ENCODE measurements at regions not wholly inside any gene's neighbourhood (a gene's known extent, or its start where the extent isn't known, plus 50 kb on each side); places are given as distances from the start of the nearest gene placed in this dataset.

DNA sequence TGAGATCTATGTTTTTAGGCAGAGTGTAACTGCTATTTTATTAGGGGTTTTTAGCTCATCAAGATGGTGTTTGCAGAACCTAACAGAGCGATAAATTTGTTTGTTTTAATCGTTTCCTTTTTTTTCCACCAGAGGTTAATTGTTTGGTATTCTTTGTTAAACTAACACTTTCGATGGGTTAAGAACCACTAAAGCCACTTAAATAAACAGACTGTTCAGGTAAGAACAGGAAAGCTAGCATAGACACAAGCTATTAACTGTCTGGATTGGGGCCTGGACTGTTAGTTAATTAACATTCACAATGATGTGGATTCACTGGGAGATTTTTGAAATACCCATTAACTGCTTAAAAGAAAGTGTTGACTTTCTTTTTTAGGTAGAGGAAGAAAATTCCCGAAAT, 209.0 kb upstream of the COPS8 start:
- no peak for DNase-seq (ENCODE audit: extremely low read depth, low read depth)
- H3K4me3 ChIP-seq (replicated peaks; ENCODE audit: low read depth, low read length): no peak overlapping the region
- TF ChIP-seq, protein P1, sequence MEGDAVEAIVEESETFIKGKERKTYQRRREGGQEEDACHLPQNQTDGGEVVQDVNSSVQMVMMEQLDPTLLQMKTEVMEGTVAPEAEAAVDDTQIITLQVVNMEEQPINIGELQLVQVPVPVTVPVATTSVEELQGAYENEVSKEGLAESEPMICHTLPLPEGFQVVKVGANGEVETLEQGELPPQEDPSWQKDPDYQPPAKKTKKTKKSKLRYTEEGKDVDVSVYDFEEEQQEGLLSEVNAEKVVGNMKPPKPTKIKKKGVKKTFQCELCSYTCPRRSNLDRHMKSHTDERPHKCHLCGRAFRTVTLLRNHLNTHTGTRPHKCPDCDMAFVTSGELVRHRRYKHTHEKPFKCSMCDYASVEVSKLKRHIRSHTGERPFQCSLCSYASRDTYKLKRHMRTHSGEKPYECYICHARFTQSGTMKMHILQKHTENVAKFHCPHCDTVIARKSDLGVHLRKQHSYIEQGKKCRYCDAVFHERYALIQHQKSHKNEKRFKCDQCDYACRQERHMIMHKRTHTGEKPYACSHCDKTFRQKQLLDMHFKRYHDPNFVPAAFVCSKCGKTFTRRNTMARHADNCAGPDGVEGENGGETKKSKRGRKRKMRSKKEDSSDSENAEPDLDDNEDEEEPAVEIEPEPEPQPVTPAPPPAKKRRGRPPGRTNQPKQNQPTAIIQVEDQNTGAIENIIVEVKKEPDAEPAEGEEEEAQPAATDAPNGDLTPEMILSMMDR (IDR thresholded peaks at IDR 0.05; ENCODE audit: low read depth, low read length, missing control alignments): no peak

DNA sequence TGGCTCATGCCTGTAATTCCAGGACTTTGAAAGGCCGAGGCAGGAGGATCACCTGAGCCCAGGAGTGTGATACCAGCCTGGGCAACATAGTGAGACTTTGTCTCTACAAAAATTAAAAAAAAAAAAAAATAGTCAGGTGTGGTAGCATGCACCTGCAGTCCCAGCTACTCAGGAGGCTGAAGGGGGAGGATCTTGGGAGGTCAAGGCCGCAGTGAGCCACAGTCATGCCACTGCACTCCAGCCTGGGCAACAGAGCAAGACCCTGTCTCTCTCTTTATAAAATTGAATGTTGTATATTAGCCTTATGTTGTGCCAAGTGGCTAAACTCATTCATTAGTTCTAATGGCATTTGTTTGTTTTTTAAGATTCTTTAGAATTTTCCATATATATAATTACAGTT, 207.7 kb upstream of the COPS8 start:
- TF ChIP-seq, protein P1 (IDR thresholded peaks at IDR 0.05; ENCODE audit: low read depth, low read length, missing control alignments): no peak
- DNase-seq (ENCODE audit: extremely low read depth, low read depth): no peak
- no peak overlapping the region for H3K4me3 ChIP-seq (replicated peaks; ENCODE audit: low read depth, low read length)

DNA sequence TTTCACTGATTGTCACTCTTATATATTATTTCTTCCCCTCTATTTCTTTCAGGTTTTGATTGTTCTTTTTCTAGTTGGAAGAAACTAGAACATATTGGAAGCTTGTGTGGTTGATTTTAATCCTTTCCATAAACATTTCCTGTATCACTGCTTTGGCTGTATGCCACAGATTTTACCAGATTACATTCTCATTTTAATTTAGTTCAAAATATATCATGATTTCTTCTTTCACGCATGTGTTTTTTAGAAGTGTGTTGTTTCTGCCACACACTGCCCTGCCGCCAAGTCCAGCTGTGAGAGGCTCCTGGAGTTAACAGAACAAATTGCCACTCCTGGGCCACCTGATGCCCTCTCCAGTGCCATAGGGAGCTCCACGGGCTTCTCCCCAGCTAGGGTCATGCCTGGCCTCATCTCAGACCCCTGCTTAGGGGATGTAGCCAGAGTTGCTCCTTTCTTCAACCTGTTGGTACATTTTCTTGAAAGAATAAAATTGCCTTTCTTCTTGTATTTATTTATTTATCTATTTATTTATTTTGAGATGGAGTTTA, 206.2 kb upstream of the COPS8 start:
- TF ChIP-seq, protein P1 (IDR thresholded peaks at IDR 0.05; ENCODE audit: low read depth, low read length, missing control alignments): no peak
- DNase-seq (ENCODE audit: extremely low read depth, low read depth): no peak
- H3K4me3 ChIP-seq (replicated peaks; ENCODE audit: low read depth, low read length): no peak overlapping the region

DNA sequence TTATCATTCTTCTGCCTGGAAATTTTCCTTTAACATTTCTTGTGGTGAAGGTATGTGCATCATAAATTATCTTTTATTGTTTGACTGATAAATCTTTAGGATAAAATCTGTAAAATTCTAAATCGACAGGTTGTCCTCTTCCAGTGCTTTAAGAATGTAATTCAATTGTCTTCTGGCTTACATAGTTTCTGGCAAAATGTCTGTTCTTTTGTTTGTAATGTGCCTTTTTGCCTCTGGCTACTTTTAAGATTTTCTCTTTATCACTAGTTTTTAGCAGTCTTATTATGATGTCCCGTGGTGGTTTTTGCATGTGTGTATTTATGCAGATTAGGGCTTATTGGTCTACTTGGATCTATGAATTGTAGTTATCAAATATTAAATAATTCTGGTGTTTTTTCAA, 203.6 kb upstream of the COPS8 start:
- TF ChIP-seq, protein P1 (IDR thresholded peaks at IDR 0.05; ENCODE audit: low read depth, low read length, missing control alignments): no peak
- no peak for DNase-seq (ENCODE audit: extremely low read depth, low read depth)
- H3K4me3 ChIP-seq (replicated peaks; ENCODE audit: low read depth, low read length): no peak overlapping the region

- no peak overlapping the region for H3K4me3 ChIP-seq (replicated peaks; ENCODE audit: low read depth, low read length)
- no peak for DNase-seq (ENCODE audit: extremely low read depth, low read depth)
- TF ChIP-seq, protein P1 (IDR thresholded peaks at IDR 0.05; ENCODE audit: low read depth, low read length, missing control alignments): no peak
Measured at GRCh38 chr2:236882930-236883329, 202.8 kb upstream of the COPS8 start.

DNA sequence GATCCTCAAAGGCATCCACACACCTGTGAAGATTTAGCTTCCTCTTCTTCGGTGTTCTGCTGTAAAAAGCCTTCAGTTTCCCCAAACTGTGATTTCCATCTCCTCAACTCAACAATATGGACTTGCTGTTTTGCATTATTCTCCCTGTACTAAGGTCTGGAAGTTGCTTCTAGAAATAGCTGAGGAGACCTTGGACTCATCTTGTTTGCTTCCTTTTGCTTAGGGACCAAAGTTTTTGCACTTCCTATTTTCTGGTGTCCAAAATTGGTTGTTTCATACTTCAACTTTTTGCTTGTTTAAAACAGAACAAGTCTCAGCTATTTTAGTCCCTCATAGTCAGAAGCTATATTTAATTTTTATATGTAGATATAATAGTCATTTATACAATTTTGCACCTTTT, 201.9 kb upstream of the COPS8 start:
- DNase-seq (ENCODE audit: extremely low read depth, low read depth): no peak
- no peak overlapping the region for H3K4me3 ChIP-seq (replicated peaks; ENCODE audit: low read depth, low read length)
- TF ChIP-seq, protein P1 (IDR thresholded peaks at IDR 0.05; ENCODE audit: low read depth, low read length, missing control alignments): no peak

DNA sequence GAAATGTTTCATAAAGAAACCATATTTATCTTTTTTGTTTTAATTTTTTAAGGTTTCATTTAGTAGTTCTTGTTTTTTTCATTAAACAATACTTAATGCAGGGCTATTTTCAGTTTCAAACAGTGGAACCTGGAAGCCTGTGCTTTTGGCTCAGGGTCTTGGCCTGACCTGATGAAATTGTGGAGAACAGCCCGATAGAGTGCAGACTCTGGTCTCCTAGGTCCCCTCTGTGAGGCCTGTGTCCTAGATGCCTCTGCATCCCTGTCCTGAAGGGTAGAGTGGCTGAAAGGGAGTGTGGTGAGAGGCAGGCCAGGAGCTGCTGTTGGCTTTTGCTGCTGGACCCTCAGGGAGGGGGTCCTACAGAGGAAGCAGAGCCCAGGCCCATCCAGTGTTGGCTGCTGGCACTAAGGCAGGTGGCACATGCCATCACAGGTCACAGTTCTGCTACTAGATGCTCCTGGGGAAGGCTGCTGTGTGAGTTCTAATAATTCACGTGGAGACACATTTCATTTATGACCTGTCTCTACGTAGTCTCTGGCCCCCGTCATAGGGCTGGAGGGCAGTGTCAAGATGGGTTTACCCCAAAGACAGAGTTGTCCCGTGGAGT, 201.0 kb upstream of the COPS8 start:
- TF ChIP-seq, protein P1 (IDR thresholded peaks at IDR 0.05; ENCODE audit: low read depth, low read length, missing control alignments): no peak
- no peak overlapping the region for H3K4me3 ChIP-seq (replicated peaks; ENCODE audit: low read depth, low read length)
- no peak for DNase-seq (ENCODE audit: extremely low read depth, low read depth)
